ENCODE measurements at regions not wholly inside any gene's neighbourhood (a gene's known extent, or its start where the extent isn't known, plus 50 kb on each side); places are given as distances from the start of the nearest gene placed in this dataset.

DNA sequence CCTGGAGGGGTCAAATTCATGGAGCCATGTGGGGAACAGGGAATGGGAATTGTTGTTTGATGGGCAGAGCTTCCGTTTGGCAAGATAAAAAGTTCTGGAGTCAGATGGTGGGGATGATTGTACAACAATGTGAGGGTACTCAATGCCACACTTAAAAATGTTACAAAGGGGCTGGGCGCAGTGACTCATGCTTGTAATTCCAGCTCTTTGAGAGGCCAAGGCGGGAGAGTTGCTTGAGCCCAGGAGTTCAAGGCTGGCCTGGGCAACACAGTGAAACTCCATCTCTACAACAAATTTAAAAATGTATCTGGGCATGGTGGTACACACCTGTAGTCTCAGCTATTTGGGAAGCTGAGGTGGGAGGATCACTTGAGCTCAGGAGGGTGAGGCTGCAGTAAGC is 66.0 kb upstream of the DIO3 start:
- H3K4me1 ChIP-seq, result peaks cover 3% of the 10 kb centered on the region
- TF ChIP-seq, protein P1, sequence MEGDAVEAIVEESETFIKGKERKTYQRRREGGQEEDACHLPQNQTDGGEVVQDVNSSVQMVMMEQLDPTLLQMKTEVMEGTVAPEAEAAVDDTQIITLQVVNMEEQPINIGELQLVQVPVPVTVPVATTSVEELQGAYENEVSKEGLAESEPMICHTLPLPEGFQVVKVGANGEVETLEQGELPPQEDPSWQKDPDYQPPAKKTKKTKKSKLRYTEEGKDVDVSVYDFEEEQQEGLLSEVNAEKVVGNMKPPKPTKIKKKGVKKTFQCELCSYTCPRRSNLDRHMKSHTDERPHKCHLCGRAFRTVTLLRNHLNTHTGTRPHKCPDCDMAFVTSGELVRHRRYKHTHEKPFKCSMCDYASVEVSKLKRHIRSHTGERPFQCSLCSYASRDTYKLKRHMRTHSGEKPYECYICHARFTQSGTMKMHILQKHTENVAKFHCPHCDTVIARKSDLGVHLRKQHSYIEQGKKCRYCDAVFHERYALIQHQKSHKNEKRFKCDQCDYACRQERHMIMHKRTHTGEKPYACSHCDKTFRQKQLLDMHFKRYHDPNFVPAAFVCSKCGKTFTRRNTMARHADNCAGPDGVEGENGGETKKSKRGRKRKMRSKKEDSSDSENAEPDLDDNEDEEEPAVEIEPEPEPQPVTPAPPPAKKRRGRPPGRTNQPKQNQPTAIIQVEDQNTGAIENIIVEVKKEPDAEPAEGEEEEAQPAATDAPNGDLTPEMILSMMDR (IDR thresholded peaks at IDR 0.05), result no peak
- H3K4me3 ChIP-seq, result no peak overlapping the region
- no peaks in the 10 kb centered on the region for H3K36me3 ChIP-seq
- H3K9me3 ChIP-seq, result no peaks in the 10 kb centered on the region
- ATAC-seq, result peak in 1 of 2 donors; percentile 27
- no peak overlapping the region for H3K27ac ChIP-seq
- DNase-seq, result peak; percentile 20
- H3K27me3 ChIP-seq (ENCODE audit: low read depth), result peaks cover 11% of the 10 kb centered on the region
- intact Hi-C loops (cut with DNase I), result no loop called here

DNA sequence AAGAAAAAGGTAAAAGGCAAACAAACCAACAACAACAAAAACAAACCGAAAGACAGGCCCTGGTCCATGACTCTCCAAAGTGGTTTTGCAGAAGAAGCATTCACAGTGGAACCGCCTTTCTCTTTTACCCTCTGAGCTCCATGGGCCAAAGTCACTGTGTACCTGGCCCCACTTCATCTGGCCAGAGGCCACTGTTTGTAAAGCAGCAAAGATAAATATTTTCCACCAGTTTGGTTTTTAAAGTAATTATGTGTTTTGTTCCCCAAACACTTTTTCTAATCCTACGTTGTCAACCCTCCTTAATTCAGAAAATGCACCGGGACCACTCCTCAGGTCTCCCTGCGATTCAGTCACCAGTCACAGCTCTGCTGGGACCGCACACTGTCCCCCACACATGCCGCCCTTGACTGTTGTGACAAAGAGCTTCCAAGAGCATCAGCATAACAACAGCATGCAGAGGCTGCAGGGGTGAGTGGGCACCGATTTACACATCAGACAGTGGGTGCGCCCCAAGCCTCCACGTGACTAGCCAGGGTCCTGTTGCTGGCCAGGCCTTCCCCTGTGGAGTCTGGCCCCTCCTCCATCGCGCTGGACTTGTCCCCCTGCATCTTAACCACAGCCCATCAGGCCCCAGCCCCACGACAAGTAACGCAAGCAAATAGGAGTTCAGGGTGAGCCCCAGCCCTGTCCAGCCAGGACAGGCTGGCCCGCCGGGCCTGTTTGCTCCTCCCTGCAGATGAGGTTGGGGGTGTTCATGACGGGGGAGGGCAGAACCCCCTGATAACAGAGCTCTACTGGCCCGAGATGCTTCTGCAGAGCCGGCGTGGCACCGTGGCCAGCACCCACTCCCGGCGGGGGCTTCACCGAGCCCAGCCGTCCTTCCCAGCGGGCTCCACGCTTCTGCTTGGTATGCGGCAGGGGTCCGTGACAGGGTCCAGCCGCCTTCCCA is 65.2 kb upstream of the DIO3 start:
- intact Hi-C loops (cut with DNase I), result no loop called here
- Histone ChIP-seq H3K4me1 (peaks cover 3% of the 10 kb centered on the region), H3K27ac (no peak overlapping the region), H3K27me3 (ENCODE audit: low read depth) (peaks cover 11% of the 10 kb centered on the region), H3K4me3 (no peak overlapping the region), H3K36me3 (no peaks in the 10 kb centered on the region), H3K9me3 (no peaks in the 10 kb centered on the region)
- TF ChIP-seq, protein P1 (IDR thresholded peaks at IDR 0.05), result no peak
- DNase-seq (peak; percentile 30), ATAC-seq (no peak)

DNA sequence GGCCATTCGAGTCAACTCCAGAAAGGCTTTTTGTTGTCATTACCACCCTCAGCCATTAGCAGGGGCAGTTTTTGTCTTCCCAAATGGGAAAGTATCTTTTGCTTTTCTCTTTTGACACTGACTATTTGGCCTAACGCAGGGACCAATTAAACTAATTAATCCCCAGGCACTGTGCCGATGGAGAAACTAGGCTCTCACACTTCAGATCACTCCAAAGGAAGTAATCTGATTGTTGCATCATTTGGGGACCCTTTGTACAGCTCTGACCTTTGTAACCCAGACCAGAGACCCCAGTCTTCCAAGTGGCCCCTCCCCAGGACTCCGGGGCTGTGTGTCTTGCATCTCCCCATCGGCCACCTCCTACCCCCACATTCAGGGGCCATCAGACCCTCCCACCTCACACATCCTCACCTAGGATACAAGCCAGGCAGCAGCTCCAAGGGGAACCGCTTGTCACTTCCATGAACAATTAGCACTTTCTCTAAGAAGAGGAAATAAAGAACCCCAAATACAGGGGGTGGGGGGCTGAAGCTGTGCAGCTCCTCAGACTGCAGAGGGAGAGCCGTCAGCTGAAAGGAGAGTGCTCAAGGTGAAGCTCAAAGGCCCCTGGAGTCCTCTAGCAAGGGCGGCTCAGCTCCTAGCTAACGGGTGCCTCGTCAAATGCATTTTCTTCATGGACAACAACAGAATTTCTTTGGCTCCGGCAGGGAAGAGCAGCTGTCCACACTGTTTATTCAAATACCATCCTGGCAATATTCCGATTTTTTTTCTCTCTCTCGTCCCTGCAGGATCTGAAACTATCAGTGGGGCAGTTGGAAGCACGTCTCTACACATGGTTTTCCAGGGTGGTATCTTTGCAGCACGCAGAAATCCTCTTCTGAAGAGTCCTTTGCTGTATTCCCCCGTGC is 64.3 kb upstream of the DIO3 start:
- intact Hi-C loops (cut with DNase I), result no loop called here
- peaks cover 17% of the 10 kb centered on the region for H3K27me3 ChIP-seq (ENCODE audit: low read depth)
- H3K4me3 ChIP-seq, result no peak overlapping the region
- H3K9me3 ChIP-seq, result no peaks in the 10 kb centered on the region
- H3K36me3 ChIP-seq, result no peaks in the 10 kb centered on the region
- peak; percentile 32 for DNase-seq
- no peak for ATAC-seq
- no peak overlapping the region for H3K27ac ChIP-seq
- TF ChIP-seq, protein P1 (IDR thresholded peaks at IDR 0.05), result no peak
- peaks cover 3% of the 10 kb centered on the region for H3K4me1 ChIP-seq

DNA sequence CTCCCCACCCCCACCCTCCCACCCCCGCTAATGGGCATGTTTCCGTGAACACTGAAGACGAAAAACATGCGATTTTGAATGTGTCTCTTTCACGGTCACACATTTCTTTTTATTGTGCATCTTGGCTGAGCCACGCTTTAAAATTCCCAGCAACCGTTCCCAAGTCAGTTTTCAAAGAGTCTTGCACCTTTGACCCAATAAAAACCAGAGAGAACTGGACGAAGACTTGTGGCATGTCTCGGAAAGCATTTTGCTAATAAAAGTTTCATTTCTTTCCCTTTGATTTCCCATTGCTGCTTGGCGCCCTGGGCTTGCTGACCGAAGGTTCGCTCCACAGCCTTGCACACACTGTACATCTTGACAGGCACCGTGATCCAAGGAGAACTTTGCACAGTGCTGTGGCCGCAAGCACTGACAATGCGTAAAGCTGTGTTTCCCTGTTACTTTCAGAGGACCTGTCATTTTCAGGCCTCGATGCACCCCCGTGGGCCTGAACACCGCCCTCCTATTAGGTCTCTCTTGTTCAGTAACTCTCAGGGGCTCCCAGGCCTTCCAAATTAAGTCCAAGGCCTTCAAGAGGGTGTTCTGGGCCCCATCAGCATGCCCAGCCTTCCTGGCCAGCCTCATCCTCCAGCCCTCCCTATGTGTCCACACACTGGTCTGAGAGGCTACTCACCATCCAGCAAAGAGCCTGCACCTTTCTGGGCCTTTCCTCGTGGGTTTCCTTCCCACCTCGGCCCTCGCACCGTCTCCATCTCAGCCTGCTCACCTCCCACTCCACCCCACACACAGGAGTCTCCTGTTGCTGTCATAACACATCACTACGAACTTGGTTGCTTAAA is 63.4 kb upstream of the DIO3 start:
- intact Hi-C loops (cut with DNase I), result no loop called here
- H3K9me3 ChIP-seq, result no peaks in the 10 kb centered on the region
- H3K36me3 ChIP-seq, result no peaks in the 10 kb centered on the region
- no peak overlapping the region for H3K27ac ChIP-seq
- TF ChIP-seq, protein P1 (IDR thresholded peaks at IDR 0.05), result no peak
- DNase-seq, result peak; percentile 14
- H3K27me3 ChIP-seq (ENCODE audit: low read depth), result peaks cover 11% of the 10 kb centered on the region
- H3K4me1 ChIP-seq, result peaks cover 3% of the 10 kb centered on the region
- no peak overlapping the region for H3K4me3 ChIP-seq
- ATAC-seq, result no peak

- no peak overlapping the region for H3K27ac ChIP-seq
- peak; percentile 12 for DNase-seq
Observed at GRCh38 chr14:101498526-101498860, 62.8 kb upstream of the DIO3 start.

More at GRCh38 chr14:101498526-101498860, 62.8 kb upstream of the DIO3 start:
- Histone ChIP-seq H3K27me3 (ENCODE audit: low read depth) (peaks cover 11% of the 10 kb centered on the region), H3K36me3 (no peaks in the 10 kb centered on the region), H3K9me3 (peaks cover 2% of the 10 kb centered on the region), H3K4me3 (no peak overlapping the region), H3K4me1 (peaks cover 3% of the 10 kb centered on the region)
- TF ChIP-seq, protein P1 (IDR thresholded peaks at IDR 0.05), result no peak
- ATAC-seq, result no peak
- intact Hi-C loops (cut with DNase I), result no loop called here

Measured in lower lobe of right lung (tissue), 2 donors.